IgD-negative memory B cell (primary cell): ENCODE measurements at regions not wholly inside any gene's neighbourhood (a gene's known extent, or its start where the extent isn't known, plus 50 kb on each side); places are given as distances from the start of the nearest gene placed in this dataset.

Experiments used
- H3K27ac Mint-ChIP-seq, 3 donors: one replicate each; pipeline ENCODE4 v1.8.0; 2020 to 2022; ENCODE audit warnings: mild to moderate bottlenecking in 3 of 3, mixed read lengths in 3 of 3, moderate library complexity in 1 of 3
- H3K27me3 Mint-ChIP-seq: one replicate; pipeline ENCODE4 v1.8.0; 2021; ENCODE audit warnings: mixed read lengths
- H3K36me3 Mint-ChIP-seq: one replicate; pipeline ENCODE4 v1.8.0; 2020; ENCODE audit warnings: mild to moderate bottlenecking, mixed read lengths
- H3K4me1 Mint-ChIP-seq, 3 donors: one replicate each; pipeline ENCODE4 v1.8.0; 2020 to 2022; ENCODE audit warnings: mixed read lengths in 3 of 3, mild to moderate bottlenecking in 1 of 3
- H3K4me3 Mint-ChIP-seq, 4 donors: one replicate each; pipeline ENCODE4 v1.8.0; 2020 to 2022; ENCODE audit warnings: mild to moderate bottlenecking in 4 of 4, mixed read lengths in 4 of 4, moderate library complexity in 3 of 4
- H3K9me3 Mint-ChIP-seq, 3 donors: one replicate each; pipeline ENCODE4 v1.8.0; 2020 to 2021; ENCODE audit warnings: mixed read lengths in 3 of 3, mild to moderate bottlenecking in 1 of 3

DNA sequence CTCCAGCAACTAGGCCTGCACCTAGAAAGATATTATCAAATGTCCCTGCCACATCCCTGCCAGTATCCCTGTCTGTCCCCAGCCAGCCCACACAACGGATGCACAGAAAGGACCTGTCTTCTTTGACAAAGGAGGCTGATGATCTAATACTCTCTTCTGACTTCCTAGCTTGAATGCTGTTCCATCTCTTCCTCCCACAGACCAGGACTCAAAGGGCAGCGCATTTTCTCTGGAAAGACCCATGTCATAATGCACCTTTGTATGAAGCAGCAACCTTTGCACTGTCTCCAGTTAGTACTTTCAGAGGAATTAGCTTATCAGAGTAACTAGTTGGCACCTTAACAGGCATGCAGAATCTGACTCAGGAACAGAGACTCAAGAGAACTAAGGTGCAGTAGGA, 53.3 kb upstream of the TAF8 start:
- Mint-ChIP-seq H3K9me3 (no peaks in the 10 kb centered on the region), H3K27me3 (no peaks in the 10 kb centered on the region), H3K4me3 (no peak overlapping the region), H3K36me3 (peaks cover 11% of the 10 kb centered on the region), H3K4me1 (peaks cover 7 to 13% (median 11%) of the 10 kb centered on the region in 3 donors), H3K27ac (peak overlapping the region in 1 of 3 donors; percentile 37)

DNA sequence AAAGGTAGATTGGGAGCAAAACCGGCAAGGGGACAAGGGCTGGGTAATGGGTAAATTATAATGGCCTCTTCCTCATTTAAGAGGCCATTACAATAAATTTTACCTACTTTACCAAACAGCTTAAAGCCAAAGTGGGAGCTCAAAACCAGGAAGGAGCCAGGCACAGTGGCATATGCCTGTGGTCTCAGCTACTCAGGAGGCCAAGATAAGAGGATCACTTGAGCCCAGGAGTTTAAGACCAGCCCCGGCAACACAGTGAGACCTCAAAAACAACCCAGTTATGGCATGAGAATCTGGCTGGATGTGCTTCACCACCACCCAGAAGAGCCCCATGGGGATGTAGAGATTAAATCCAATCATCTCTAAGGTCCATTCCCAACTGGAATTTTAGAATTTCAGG, 52.9 kb upstream of the TAF8 start:
- Mint-ChIP-seq H3K4me1 (peaks cover 7 to 13% (median 11%) of the 10 kb centered on the region in 3 donors), H3K27ac (peak overlapping the region in 1 of 3 donors; percentile 37), H3K36me3 (peaks cover 11% of the 10 kb centered on the region), H3K9me3 (no peaks in the 10 kb centered on the region), H3K27me3 (no peaks in the 10 kb centered on the region), H3K4me3 (no peak overlapping the region)
